ENCODE measurements at regions not wholly inside any gene's neighbourhood (a gene's known extent, or its start where the extent isn't known, plus 50 kb on each side); places are given as distances from the start of the nearest gene placed in this dataset.

DNA sequence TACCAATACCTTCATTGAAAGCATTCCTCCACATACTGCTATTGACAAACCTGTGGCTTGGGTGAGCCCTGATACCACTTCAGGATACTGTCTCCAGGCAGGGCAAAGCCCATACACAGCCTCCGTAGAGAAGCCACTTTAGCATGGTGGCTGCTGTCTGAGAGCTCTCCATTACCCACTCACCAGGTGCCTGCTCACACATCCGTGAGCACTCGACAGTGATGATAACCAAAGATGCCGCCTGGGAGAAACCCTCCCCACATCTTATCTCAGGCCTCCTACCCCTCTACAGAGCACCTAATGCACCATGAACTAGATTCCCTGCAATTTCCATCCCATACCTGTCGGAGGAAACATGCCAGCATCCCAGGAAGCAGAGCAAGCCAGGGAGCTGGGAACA is 57.6 kb upstream of the KLHL29 start:
- TF ChIP-seq, protein P1, sequence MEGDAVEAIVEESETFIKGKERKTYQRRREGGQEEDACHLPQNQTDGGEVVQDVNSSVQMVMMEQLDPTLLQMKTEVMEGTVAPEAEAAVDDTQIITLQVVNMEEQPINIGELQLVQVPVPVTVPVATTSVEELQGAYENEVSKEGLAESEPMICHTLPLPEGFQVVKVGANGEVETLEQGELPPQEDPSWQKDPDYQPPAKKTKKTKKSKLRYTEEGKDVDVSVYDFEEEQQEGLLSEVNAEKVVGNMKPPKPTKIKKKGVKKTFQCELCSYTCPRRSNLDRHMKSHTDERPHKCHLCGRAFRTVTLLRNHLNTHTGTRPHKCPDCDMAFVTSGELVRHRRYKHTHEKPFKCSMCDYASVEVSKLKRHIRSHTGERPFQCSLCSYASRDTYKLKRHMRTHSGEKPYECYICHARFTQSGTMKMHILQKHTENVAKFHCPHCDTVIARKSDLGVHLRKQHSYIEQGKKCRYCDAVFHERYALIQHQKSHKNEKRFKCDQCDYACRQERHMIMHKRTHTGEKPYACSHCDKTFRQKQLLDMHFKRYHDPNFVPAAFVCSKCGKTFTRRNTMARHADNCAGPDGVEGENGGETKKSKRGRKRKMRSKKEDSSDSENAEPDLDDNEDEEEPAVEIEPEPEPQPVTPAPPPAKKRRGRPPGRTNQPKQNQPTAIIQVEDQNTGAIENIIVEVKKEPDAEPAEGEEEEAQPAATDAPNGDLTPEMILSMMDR (IDR thresholded peaks at IDR 0.05): no peak
- no peak for TF ChIP-seq EZH2phosphoT487 (IDR thresholded peaks at IDR 0.05)
